SKM-1 (cell line): ENCODE measurements at regions not wholly inside any gene's neighbourhood (a gene's known extent, or its start where the extent isn't known, plus 50 kb on each side); places are given as distances from the start of the nearest gene placed in this dataset.

Experiments used
- DNase-seq: peaks from one replicate; lab custom pipeline; 2025; ENCODE audit not compliant: unreplicated experiment; lab: John Stamatoyannopoulos, UW

DNA sequence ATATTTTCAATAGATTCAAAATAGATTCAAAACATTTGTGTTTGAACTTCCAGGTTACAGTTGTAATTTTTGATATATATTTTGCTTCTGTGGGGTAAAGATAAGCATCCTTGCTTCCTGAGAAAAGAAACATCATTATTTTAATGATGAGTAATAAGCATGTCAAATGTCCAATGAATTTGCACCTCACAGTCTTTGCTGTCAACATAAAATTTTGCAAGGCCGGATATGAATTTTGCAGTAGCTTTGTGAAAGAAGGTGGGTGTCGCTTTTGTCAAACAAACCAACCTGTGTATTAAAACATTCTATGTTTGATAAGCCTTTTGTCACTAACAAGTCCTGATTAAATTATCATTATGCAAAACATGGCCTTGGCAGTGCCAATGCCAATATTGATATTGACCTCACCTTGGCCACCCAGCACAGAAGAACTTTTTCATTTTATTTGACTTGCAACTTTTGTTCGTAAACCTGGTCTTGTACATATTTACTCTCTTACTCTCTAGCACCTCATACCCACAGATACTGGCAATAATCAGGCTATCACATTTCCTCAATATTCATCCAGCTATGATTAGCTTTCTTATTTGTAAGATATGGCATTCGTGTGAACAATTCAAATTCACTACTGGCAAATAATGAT, 645.0 kb upstream of the KLF4 start:
- no peak for DNase-seq

DNA sequence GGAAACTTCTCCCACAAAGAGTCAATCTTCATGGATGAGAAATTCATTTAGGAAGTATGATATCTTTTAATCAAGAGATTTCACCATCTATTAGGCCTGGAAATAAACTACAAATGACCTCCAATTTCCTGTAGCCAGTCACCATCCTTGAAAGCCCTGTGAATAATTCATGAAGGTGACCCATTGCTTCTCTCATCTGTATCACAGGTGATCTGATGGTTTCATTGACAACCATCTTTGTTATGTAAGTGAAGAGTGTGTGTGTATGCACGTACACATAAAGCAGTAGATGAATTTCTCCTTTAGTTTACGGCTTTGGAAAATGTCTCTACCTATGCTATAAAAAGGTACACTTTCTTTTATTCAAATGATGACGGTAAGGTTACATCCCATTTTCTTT, 644.1 kb upstream of the KLF4 start:
- DNase-seq = no peak

DNA sequence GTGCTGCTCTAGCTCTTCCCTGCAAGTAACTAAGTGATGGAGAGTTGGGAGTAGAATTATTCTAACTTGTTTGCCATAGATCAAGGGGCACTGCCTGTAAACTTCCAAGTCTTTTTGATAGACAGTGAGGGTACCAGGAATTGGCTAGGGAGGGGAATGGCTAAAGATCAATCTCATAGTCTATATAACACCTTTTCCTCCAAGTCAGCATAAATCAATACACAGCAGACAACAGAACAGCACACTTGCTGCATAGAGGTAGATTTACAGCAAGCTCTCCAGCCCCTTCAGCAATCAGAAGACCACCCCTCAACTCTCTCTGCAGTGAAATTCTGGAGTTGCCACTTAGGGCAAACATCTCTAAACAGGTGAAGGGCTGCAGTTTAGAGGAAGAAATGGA, 643.5 kb upstream of the KLF4 start:
- DNase-seq = no peak

DNA sequence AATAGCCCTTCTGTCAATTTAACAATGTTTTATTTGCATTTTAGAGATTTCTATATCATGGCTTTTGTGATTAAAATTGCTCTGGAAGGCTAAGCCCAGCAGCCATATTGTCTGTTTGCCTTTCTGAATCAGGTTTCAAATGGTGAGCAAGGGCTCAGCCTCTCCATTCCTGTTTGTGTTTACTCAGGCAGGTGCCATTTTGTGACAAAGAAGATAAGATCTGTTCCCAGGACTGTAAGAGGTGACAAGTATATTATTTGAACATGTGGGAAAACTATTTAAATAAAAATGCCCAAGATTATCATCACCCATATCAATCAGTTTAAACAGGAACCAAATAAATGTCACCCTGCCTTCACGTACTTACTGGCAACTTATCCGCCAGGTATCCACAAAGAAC, 641.3 kb upstream of the KLF4 start:
- DNase-seq = no peak

DNA sequence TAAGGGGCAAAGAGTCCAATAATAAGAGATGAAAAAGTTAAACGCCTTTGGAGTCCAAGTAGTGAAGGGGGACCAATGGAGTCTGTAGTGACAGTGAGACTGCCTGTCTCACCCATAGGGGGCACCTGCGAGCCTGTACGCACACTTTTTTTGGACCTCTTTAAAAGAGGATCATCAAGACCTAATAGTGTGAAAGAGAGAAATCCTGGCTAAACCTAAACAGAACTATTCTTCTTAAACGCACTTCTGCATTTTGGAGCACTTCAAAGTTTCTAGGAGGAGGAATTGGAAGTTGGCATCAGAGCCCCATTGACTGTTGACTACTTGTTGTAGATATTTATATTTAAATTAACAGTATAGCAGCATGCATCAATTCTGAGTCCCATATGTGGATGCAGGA, 636.1 kb upstream of the KLF4 start:
- DNase-seq = no peak

DNA sequence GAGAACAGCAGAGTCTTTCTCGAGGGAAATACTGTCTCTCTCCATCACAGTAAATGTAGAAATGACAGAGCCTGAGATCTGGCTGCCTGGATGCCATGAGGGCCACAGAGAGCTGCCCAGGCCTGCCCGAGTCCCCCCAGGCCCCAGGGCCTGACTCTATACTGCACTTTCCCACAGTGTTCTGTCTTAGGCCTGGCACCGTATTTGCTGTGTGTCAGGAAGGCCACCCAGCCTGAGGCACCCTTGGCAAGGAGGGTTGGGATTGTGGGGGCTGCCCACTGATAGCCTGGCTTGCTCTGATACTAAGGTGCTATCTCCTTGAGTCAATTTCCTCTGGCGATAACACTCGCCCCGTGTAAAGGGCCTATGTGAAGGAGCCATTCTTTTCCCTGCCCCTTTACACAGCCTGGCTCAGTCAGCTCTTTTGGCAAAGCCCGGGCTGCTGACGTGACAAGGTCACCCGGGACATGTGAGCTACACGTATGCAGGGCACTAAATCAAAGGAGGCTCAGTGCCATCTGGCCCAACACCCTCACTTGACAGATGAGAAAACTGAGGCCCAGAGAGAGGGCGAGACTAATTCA, 630.1 kb upstream of the KLF4 start:
- no peak for DNase-seq

DNA sequence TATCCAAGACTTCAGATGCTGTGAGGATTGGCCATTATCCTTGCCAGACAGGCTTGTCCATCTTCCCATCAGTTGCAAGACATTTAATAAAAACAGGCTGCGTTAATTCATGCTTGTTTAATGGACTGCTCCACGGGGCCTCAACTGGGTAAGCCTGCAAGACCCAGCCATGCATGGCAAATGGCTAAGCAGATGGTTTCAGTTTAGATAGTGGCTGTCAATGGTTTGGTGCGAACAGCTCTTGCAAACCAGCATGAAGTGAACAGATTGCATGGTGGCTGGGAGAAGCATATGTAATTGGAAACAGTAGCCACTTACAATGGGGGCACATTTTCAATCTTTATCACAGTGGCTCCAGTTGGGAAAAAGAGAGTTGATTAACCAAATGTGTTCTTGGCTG, 628.2 kb upstream of the KLF4 start:
- DNase-seq = no peak

DNA sequence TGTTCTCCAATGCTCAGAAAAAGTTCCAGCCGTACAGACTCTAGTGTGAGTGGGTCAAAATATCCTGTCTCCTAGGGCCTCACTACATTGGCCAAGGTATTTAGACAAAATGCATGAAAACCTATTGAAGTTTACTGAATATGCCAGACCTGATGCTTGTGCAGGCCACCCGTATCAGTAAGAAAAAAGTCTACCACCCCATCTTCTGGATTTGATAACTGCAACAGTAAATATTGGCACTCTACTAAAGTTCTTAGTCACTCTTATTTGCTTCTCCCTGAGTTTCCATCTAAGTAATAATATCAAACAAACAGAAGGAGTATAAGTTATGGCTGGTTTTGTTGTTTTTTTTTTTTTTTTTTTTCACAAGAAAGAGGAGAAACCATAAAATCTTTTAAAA, 627.7 kb upstream of the KLF4 start:
- DNase-seq = no peak

DNA sequence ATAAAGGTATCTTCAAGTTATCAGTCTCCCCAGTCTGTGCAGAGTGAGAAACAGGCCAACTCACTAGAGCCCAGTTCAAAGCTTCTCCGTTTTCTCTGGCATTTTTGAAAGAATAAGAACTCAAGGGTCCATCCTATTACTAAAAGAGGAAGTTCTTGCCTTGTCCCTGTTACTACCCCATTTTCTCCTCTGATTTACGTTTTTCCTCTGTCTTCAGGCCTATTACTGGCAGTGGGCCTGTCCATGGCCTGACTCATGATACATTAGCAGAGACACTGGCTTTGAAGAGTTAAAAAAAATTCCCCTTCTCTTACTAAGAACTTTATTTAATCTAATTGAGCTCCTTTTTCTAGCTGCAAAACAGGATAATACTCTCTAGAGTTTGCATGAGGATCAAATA, 624.0 kb upstream of the KLF4 start:
- peak; percentile 10 for DNase-seq

DNA sequence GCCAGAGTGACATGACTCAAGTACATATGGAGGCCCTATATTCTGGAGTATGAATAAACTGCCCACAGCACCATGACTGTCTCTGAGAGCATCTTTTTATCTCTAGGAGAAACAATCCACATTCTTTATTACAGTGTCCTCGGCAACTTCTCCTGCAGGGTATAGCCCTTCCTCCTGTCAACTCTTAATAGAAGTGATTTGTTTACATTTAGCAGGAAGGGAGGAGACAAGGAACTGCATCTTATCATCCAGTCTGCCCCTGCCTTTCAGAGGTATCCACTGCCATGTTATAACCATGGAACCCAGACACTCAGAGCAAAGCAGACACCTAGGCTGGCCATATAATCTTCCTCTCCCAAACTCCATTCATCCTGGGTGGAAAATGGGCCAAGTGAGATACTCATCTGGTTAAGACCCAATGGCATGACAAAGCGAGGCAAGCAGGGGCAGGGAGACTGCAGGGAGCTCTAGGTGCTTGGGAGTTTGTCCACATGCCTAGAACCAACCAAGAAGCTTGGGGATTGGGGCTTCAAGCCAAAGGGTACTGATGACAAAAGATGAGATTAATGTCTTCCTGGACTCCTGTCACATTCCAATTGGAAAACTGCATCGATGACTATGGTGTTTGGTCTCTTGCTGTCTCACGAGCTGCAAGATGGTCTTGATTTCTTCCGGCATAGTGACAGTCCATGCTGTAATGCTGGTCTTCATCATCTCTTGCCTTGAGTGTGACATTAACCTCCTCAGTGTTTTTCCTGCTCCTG, 620.5 kb upstream of the KLF4 start:
- DNase-seq = no peak

DNA sequence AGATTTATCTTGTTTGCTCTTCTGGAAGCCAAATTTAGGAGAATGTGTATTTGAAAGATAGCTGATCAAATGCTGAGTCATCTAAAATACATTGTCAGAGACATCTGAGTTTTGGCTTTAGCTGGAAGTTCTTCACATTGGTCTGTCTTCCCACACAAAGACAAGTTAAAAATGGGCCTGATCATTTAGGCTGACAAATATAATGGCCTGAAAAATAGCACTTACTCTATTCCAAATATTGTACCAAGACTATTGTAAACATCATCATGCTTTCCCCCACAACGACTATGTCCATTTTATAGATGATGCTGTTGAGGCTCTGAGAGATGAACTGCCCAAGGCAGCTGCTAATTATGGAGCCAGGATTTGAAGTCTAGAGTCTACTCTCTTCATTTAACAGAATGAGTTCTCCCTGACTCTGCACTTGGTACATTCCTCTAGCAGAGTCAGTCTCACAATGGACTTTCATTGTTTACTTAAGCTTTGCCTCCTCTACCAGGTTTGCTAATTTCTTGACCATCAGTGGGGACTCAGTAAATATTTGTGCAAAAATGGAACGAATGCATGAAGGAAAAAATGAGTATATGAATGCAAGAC, 619.4 kb upstream of the KLF4 start:
- DNase-seq = no peak

DNA sequence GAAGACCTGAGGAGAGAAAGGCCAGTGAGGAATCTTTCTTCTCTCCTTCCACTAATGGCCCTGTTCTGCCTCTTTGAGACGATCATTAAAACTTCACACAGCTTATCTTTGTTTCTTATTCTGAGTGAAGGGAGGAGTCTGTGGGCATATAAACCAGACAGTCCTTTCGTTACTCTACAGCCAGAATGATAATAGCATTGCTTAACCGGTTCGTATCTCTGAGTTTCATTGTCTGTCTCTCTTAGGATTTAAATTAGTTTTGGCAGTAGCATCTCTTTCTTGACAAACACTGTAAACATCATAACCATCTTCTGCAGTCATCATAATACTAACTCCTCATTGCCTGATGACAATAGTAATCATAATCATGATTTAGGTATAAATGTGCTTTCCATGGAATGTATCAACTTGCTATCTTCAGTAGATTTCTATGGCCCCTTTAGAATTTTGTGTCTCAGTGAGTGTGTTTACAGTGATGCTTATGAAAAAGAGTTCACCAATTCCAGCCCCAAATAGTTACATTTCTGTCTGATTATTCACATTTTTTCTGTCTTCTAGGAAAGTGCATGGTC, 618.8 kb upstream of the KLF4 start:
- no peak for DNase-seq

DNA sequence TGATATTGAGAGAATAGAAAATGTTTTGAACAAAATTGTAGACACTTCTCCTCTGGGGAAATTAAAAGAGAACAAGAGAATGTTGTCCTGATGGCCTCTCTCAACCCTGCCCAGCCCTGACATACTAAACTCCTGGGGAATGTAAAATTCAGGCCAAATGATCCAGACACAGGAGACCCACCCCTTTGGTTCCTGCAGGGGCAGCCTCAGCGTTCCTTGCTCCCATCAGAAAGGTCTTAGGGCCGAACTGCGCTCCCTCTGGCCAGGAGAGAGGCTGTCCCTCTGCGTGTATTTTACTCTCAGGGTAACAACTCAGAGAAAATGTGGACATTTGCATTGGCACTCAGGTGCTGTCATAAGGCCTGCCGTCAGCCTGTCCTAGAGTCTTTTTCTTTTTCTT, 616.3 kb upstream of the KLF4 start:
- no peak for DNase-seq

DNA sequence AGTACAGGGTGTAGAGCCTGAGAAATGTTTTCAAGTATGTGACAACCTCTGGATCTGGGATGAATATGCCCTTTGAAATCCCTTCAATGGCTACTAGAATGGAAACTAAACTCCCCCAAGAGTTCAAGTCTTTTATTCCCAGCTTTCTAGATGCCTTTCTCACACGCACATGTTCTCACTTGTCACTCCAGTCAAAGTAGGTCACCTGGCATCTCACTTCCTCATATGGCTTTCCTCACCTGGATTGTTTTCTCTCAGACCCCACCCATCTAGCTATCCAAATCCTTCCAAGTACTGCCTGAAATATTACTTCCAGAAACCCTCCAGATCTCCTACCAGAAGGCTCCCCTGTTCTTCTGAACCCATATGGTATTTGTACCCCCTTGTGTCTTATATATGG, 615.4 kb upstream of the KLF4 start:
- DNase-seq = no peak

DNA sequence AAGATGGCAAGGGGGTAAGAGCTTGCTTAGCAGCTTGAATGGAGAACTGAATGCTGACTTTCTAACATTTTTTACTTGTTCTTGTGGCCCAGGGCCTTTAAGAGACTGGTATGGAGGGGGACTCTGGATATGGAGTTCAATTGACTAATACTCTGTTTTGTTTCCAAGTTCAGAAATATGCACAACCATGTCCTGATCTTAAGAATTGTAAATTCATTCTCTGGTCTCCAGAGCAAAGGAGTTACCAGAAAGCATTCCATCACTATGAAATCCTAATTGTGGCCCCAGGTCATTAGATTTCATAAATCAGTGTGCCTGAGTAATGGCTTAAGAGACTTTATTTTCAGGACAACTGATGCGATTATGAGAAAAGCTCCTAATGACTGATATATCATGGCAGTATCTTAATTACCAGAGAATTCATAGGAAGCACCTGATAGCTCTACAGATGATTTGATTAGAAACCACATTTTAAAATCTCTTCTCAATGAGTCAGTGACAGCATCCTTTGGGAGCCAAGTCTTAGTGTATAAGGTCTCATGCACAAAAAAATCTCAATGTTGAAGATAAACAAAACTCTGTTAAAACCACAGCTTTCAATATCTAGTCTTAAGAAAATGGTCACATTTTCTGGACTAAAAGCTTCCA, 613.6 kb upstream of the KLF4 start:
- no peak for DNase-seq

DNA sequence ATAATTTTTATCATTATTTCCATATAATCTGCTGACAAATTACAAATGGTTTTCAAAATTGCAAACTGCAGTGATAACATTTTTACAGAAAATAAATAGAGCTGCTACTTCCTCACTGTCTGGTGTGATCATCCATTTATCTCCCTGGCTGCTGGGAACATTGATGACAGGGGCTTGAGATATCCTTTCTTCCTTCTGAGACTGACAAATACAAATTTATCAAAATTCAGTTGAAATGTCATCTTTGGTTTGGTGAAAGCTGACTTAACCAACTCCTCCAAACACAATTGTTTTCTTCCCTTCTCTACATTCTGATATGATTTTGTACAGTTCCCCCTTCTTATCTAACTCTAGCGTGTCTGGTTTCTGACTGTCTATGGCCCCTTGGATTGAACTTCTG, 611.8 kb upstream of the KLF4 start:
- no peak for DNase-seq

DNA sequence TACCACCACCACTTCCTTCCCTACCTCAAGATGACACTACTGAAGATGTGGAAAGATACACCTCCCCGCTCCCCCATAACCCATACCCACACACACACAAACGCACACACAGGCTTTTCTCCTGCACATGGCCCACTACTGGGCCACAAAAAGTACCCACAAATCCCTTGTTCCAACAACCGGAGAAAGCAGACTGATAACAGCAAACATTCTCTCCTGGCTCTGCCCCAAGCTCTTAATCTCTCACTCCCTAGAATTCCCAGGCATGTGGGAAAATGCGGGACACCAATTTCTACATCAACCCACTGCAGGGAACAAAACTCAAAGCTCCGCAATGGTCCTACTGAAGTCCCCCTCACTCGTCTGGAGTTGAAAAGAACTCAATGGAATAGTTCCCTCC, 611.0 kb upstream of the KLF4 start:
- no peak for DNase-seq

DNA sequence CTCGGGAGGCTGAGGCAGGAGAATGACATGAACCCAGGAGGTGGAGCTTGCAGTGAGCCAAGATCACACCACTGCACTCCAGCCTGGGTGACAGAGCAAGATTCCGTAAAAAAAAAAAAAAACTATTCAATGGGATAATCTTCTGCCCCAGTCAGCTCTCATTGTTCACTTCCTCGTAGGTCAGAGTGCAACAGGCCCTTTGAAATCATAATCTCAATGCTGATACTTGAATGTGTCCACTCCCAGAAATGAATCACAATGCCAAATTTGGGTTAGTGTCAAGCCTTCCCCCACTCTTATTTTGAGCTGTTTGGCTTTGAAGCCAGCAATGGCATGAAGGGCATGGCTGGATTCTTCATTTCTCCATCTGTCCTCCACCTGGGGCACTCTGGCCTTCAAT, 610.3 kb upstream of the KLF4 start:
- no peak for DNase-seq

DNA sequence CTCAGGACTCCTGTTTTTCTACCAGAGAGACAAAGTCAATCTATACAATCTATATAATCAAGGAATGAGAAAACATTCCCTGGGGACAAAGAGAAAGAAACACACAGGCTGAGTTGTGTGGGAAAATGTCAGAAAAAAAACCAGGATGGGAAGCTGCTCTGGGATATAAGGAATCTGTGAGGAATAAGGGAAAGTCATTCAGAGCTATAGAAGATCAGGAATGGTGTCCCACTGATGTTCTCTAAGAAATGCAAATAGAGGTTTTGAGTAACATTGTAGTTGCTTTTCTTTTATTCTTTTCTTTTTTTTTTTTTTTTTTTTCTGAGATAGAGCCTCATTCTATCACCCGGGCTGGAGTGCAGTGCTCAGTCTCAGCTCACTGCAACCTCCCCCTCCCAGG, 605.9 kb upstream of the KLF4 start:
- no peak for DNase-seq

DNA sequence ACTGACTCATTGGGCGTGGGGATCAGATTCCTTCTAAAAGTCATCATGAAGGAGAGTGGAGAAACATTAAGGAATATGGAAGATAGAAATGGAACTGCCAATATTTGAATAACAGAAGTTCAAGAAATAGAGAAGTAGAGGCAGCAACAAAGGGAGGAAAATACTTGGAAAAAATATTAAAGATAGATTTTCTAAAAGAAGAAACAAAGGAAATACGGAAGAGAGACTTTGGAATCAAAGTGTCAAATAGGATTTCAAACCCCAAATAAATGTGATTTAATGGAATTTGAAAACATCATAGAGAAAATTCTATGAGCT, 605.1 kb upstream of the KLF4 start:
- no peak for DNase-seq

DNA sequence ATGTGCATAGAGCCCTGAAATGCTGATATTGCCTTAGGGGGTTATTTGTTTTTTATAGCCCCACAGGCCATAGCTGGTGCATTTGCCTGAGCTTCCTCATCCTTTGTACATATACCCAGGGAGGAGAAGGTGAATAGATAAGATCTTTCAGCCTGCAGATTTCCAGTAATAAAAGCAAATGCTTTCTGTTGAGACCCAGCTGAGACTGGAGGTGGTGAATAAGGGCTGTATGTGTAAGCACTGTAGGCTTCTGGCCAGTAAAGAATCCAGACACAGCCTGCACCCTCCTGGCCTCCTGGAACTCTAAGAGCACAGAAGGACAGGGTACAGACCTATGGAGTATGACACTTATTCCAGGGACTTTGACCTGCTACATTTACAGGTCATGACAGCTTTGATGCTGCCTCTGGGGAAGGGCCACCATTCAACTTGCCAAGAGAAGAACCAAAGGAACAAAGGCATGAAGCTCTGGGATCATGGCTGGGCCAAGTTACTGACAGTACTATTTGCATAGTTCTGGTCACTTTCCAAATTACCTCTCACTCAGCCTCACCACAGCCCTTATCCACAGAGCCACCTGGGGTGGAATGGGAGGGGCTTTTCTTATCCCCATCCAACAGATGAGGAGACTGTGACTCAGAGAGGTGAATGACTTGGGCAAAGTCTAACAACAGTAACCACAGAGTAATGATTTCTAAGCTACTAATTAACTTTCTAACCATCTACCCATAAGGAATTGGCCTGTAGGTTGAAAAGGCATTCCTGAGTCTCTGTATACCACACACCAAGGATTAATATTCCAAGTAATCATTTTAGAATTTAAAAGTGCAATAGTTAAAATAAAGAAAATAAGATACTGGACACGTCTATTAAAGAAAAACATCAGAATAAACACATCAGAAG, 604.5 kb upstream of the KLF4 start:
- no peak for DNase-seq
